ENCODE measurements at regions not wholly inside any gene's neighbourhood (a gene's known extent, or its start where the extent isn't known, plus 50 kb on each side); places are given as distances from the start of the nearest gene placed in this dataset.

GRCh38 chr6:80466981-80467380, 360.5 kb downstream of the BCKDHB start:
- TF ChIP-seq EZH2 (IDR thresholded peaks at IDR 0.05; ENCODE audit: low read depth, low read length, severe bottlenecking) (no peak), CTCF (IDR thresholded peaks at IDR 0.05; ENCODE audit: control extremely low read depth in 1 of 3, insufficient read depth in 1 of 3, low read depth in 1 of 3, low read length in 3 of 3) (no peak)

Data from H1 (cell line).